Left ventricle myocardium inferior (tissue), 1 donor: ENCODE measurements at regions not wholly inside any gene's neighbourhood (a gene's known extent, or its start where the extent isn't known, plus 50 kb on each side); places are given as distances from the start of the nearest gene placed in this dataset.

Experiments
- DNase-seq: peaks from one replicate; pipeline ENCODE4 v3.0.0-alpha.2; 2020
- H3K27ac ChIP-seq: fragments of 200-600 bp; replicated peaks from 2 replicates; pipeline ENCODE4 v1.8.0; 2021
- H3K27me3 ChIP-seq: fragments of 200-600 bp; 2 replicates; pipeline ENCODE4 v1.8.0; 2021; ENCODE audit warnings: low read depth
- H3K36me3 ChIP-seq: fragments of 200-600 bp; 2 replicates; pipeline ENCODE4 v1.8.0; 2021
- H3K4me1 ChIP-seq: fragments of 200-600 bp; 2 replicates; pipeline ENCODE4 v1.8.0; 2021
- H3K4me3 ChIP-seq: fragments of 200-600 bp; 2 replicates; pipeline ENCODE4 v1.8.0; 2021; ENCODE audit warnings: mild to moderate bottlenecking, moderate library complexity
- H3K9me3 ChIP-seq: fragments of 200-600 bp; replicated peaks from 2 replicates; pipeline ENCODE4 v1.8.0; 2021
- CTCF ChIP-seq: fragments of 200-600 bp; IDR thresholded peaks from 2 replicates; pipeline ENCODE4 v1.8.0; 2021; ENCODE audit warnings: antibody characterized with exemption, mild to moderate bottlenecking, borderline replicate concordance
- intact Hi-C: fragments of 100-400 bp; cut with micrococcal nuclease; formaldehyde crosslinking; loops from one replicate; pipeline ENCODE4 v1.11.0; 2022
- donor health status: DM: no; HTN: yes; CAD: no; lungs with severe emphysema.

GRCh38 chr6:97469451-97469850, 186.4 kb upstream of the MMS22L start:
- H3K4me3 ChIP-seq, result no peak overlapping the region
- H3K4me1 ChIP-seq, result no peaks in the 10 kb centered on the region
- no peaks in the 10 kb centered on the region for H3K36me3 ChIP-seq
- H3K27ac ChIP-seq, result no peak overlapping the region
- H3K9me3 ChIP-seq, result no peaks in the 10 kb centered on the region
- DNase-seq, result no peak
- H3K27me3 ChIP-seq, result no peaks in the 10 kb centered on the region
- TF ChIP-seq CTCF, result no peak
- intact Hi-C loops, result no loop called here

DNA sequence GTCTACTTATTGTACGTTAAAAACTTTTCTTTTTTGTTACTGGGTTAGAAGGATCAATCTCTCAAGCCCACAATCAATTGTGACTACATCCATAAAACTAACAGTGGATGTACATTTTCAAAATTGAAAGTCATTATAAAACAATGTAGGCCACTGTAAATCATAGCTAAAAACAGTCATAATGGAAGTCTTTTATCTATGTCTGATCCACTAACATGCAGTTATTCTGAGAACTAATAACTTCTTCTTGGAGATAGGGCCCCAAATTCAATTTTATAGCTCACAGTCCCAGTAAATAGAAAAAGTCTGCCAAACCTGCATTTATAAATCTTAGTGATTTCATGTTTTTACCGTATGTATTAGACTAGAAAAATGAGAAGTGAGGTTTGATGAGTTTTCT, 187.3 kb upstream of the MMS22L start:
- TF ChIP-seq CTCF, result no peak
- Histone ChIP-seq H3K36me3 (no peaks in the 10 kb centered on the region), H3K4me3 (no peak overlapping the region), H3K27me3 (no peaks in the 10 kb centered on the region), H3K9me3 (no peaks in the 10 kb centered on the region), H3K4me1 (no peaks in the 10 kb centered on the region), H3K27ac (no peak overlapping the region)
- intact Hi-C loops, result no loop called here
- DNase-seq, result no peak

DNA sequence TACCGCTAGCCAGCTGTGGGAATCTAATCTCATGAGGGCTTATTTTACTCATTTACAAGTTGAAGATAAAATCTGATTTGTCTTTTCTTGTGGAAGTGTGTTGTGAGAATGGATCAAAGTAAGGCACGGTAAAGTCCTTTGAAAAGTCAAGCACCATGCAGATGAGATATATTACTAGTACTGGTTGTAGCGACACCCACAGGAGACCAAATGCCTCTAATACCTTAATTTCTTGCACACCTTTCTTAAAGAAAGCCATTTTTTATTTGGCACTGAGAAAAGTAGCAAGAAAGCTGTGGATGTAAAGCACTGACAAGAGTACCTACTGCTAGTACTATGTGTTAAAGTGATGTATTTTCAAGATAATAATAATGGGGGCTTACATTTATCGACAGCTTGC, 191.0 kb upstream of the MMS22L start:
- Histone ChIP-seq H3K9me3 (no peaks in the 10 kb centered on the region), H3K36me3 (no peaks in the 10 kb centered on the region), H3K27me3 (no peaks in the 10 kb centered on the region), H3K27ac (no peak overlapping the region), H3K4me1 (no peaks in the 10 kb centered on the region), H3K4me3 (no peak overlapping the region)
- intact Hi-C loops, result no loop called here
- no peak for DNase-seq
- no peak for TF ChIP-seq CTCF

GRCh38 chr6:97497713-97498331, 214.8 kb upstream of the MMS22L start:
- peak; percentile 86 for TF ChIP-seq CTCF
- peak; percentile 53 for DNase-seq
- Histone ChIP-seq H3K4me3 (no peak overlapping the region), H3K27me3 (peaks cover 20% of the 10 kb centered on the region), H3K9me3 (no peaks in the 10 kb centered on the region), H3K4me1 (no peaks in the 10 kb centered on the region), H3K27ac (no peak overlapping the region), H3K36me3 (no peaks in the 10 kb centered on the region)
- intact Hi-C loops, result loop anchor here (10.0 kb wide), 1 partner anchor 1627 kb away; no protein-coding TSS in a partner anchor

DNA sequence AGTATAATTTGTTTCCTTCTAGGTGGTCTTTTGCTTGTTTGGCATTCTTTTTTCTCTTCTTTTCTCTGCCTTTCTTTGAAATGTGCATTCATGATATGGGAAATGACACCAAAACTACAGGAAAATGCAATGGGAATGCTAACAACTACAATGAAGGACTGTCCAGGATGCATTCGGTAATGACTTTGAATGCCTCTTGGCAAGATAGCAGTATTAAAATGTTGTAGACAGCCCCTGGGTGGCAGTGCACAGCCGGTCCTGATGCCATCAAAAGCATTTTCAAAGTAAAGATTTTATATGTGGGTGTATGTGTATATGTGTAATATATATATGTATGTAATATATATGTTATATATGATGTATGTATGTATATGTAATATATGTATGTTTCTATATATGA, 218.8 kb upstream of the MMS22L start:
- Histone ChIP-seq H3K4me1 (no peaks in the 10 kb centered on the region), H3K27ac (no peak overlapping the region), H3K4me3 (no peak overlapping the region), H3K9me3 (no peaks in the 10 kb centered on the region), H3K36me3 (no peaks in the 10 kb centered on the region), H3K27me3 (peaks cover 22% of the 10 kb centered on the region)
- DNase-seq, result no peak
- intact Hi-C loops, result no loop called here
- TF ChIP-seq CTCF, result no peak
